ENCODE measurements at regions not wholly inside any gene's neighbourhood (a gene's known extent, or its start where the extent isn't known, plus 50 kb on each side); places are given as distances from the start of the nearest gene placed in this dataset.
"Not testable (repeated sequence)": the region's sequence is repeated elsewhere in the genome, so short reads cannot be mapped to it uniquely, and the experiment has no call there.

GRCh38 chr2:65775839-65776238 is 343.4 kb upstream of the SPRED2 start:
- DNase-seq: no peak

GRCh38 chr2:65767946-65768345 is 335.5 kb upstream of the SPRED2 start:
- no peak for DNase-seq

- no peak for DNase-seq
These were observed 334.4 kb upstream of the SPRED2 start for GRCh38 chr2:65766768-65767267.

GRCh38 chr2:65765376-65765775 is 333.0 kb upstream of the SPRED2 start:
- no peak for DNase-seq

GRCh38 chr2:65762068-65762467 is 329.7 kb upstream of the SPRED2 start:
- no peak for DNase-seq

GRCh38 chr2:65754219-65754618 is 321.8 kb upstream of the SPRED2 start:
- DNase-seq: no peak

GRCh38 chr2:65751408-65751807 is 319.0 kb upstream of the SPRED2 start:
- no peak for DNase-seq

GRCh38 chr2:65749545-65749944 is 317.1 kb upstream of the SPRED2 start:
- DNase-seq: no peak

- DNase-seq: not testable (repeated sequence)
These were observed 315.5 kb upstream of the SPRED2 start for GRCh38 chr2:65747875-65748274.

- DNase-seq: no peak
These were observed 314.7 kb upstream of the SPRED2 start for GRCh38 chr2:65746931-65747675.

GRCh38 chr2:65744477-65745200 is 312.2 kb upstream of the SPRED2 start:
- DNase-seq: no peak

- no peak for DNase-seq
These were observed 310.6 kb upstream of the SPRED2 start for GRCh38 chr2:65742977-65743376.

GRCh38 chr2:65739927-65740326 is 307.5 kb upstream of the SPRED2 start:
- DNase-seq: no peak

GRCh38 chr2:65737452-65738011 is 305.1 kb upstream of the SPRED2 start:
- DNase-seq: no peak

- no peak for DNase-seq
These were observed 299.1 kb upstream of the SPRED2 start for GRCh38 chr2:65731476-65731875.

- no peak for DNase-seq
These were observed 297.8 kb upstream of the SPRED2 start for GRCh38 chr2:65730186-65730585.

GRCh38 chr2:65729246-65729645 is 296.8 kb upstream of the SPRED2 start:
- no peak for DNase-seq

- no peak for DNase-seq
These were observed 296.2 kb upstream of the SPRED2 start for GRCh38 chr2:65728477-65729180.

- no peak for DNase-seq
These were observed 295.4 kb upstream of the SPRED2 start for GRCh38 chr2:65727816-65728215.

- DNase-seq: no peak
These were observed 295.0 kb upstream of the SPRED2 start for GRCh38 chr2:65727381-65727780.

GRCh38 chr2:65724752-65725151 is 292.4 kb upstream of the SPRED2 start:
- DNase-seq: no peak

GRCh38 chr2:65724336-65724735 is 291.9 kb upstream of the SPRED2 start:
- DNase-seq: no peak

GRCh38 chr2:65722028-65722778 is 289.8 kb upstream of the SPRED2 start:
- no peak for DNase-seq
